K562 (cell line): ENCODE measurements at regions not wholly inside any gene's neighbourhood (a gene's known extent, or its start where the extent isn't known, plus 50 kb on each side); places are given as distances from the start of the nearest gene placed in this dataset.

Source experiments
- ATAC-seq: fragments of 200-7000 bp; cut with Tn5 transposase; 3 replicates; pipeline ENCODE4 v1.9.1; 2020; ENCODE audit warnings: moderate library complexity
- BruUV-seq: library from RNA; stranded (reverse); fragments of 400-500 nt; replicated peaks from 2 replicates; lab custom pipeline; 2021; lab: Mats Ljungman, UMichigan
- CTCF ChIA-PET: fragments of 300-600 bp; formaldehyde crosslinking; extraction: SDS; loops from one replicate; lab custom pipeline; 2021; ENCODE audit warnings: low intra/inter-chr PET ratio; lab: Yijun Ruan, JAX
- POLR2A ChIA-PET: fragments of 300-600, 350-650 bp; sonication (Branson Sonifier 250); formaldehyde crosslinking; extraction: SDS; loops from one replicate; lab custom pipeline; 2021; ENCODE audit warnings: antibody characterized with exemption, inconsistent platforms; lab: Yijun Ruan, JAX
- DNase-seq, 4 experiments: peaks; one replicate each; pipeline versions ENCODE4 v3.0.0 to v3.0.0-alpha.2; 2011 to 2018; ENCODE audit warnings: low spot score in 3 of 4, mixed read lengths in 3 of 4; ENCODE audit errors: extremely low read depth in 1 of 4
- FAIRE-seq: peaks from 2 replicates; lab custom pipeline; 2011; peaks lifted over from hg19 to GRCh38; lab: Jason Lieb, UNC
- H2AFZ ChIP-seq: 2 replicates; pipeline ENCODE4 v1.6.0; 2011; ENCODE audit warnings: low read depth, low read length, control low read depth, inconsistent platforms
- H3K27ac ChIP-seq: fragments of 200-600 bp; 3 replicates; pipeline ENCODE4 v1.8.0; 2011; ENCODE audit warnings: low read depth, mild to moderate bottlenecking, control low read depth, inconsistent platforms, low read length, moderate library complexity, mixed read lengths; ENCODE audit errors: extremely low read depth
- H3K27me3 ChIP-seq, 2 experiments: fragments of 300-600 bp in 1 of 2; 2 replicates in 1 of 2; 3 replicates in 1 of 2; pipeline versions ENCODE4 v1.6.0 to v1.8.0; 2011; ENCODE audit warnings: inconsistent platforms in 2 of 2, low read length in 2 of 2, mild to moderate bottlenecking in 1 of 2, mixed read lengths in 1 of 2, moderate library complexity in 1 of 2; ENCODE audit not compliant: control insufficient read depth in 2 of 2, insufficient read depth in 2 of 2
- H3K36me3 ChIP-seq: fragments of 300-600 bp; 3 replicates; pipeline ENCODE4 v1.8.0; 2011; ENCODE audit warnings: mild to moderate bottlenecking, low read length, inconsistent platforms; ENCODE audit not compliant: control insufficient read depth, insufficient read depth
- H3K4me1 ChIP-seq, 2 experiments: fragments of 200-600 bp in 1 of 2; replicated peaks in 1 of 2; 2 replicates in 1 of 2; 3 replicates in 1 of 2; pipeline versions ENCODE4 v1.5.1 to v1.8.0; 2011; ENCODE audit warnings: inconsistent platforms in 2 of 2, low read length in 2 of 2, mild to moderate bottlenecking in 1 of 2, mixed read lengths in 1 of 2, moderate library complexity in 1 of 2; ENCODE audit not compliant: control insufficient read depth in 2 of 2, insufficient read depth in 2 of 2
- H3K4me2 ChIP-seq: 2 replicates; pipeline ENCODE4 v1.6.1; 2011; ENCODE audit warnings: low read length, control low read depth, inconsistent platforms, mixed read lengths; ENCODE audit not compliant: insufficient read depth
- H3K4me3 ChIP-seq: fragments of 200-600 bp; sonication (generic), shearing (Covaris generic); 2 replicates; pipeline ENCODE4 v1.5.1; 2016; ENCODE audit warnings: control low read depth, inconsistent platforms
- H3K79me2 ChIP-seq: fragments of 200-600 bp; 3 replicates; pipeline ENCODE4 v1.8.0; 2011; ENCODE audit warnings: low read length, inconsistent platforms; ENCODE audit not compliant: control insufficient read depth, insufficient read depth
- H3K9ac ChIP-seq, 2 experiments: 2 replicates each; pipeline versions ENCODE4 v1.6.0 to v1.6.1; 2011; ENCODE audit warnings: low read depth in 2 of 2, low read length in 2 of 2, control low read depth in 1 of 2, inconsistent platforms in 1 of 2, mild to moderate bottlenecking in 1 of 2, mixed read lengths in 1 of 2; ENCODE audit not compliant: insufficient read depth in 1 of 2
- H3K9me1 ChIP-seq: one replicate; pipeline ENCODE4 v1.6.0; 2011; ENCODE audit warnings: inconsistent platforms, mild to moderate bottlenecking, low read length, moderate library complexity; ENCODE audit not compliant: control insufficient read depth, insufficient read depth
- H3K9me3 ChIP-seq: replicated peaks from 2 replicates; pipeline ENCODE4 v1.5.1; 2011; ENCODE audit warnings: low read depth, low read length, inconsistent platforms; ENCODE audit not compliant: control insufficient read depth, insufficient read depth
- H4K20me1 ChIP-seq: replicated peaks from 2 replicates; pipeline ENCODE4 v1.6.1; 2011; ENCODE audit warnings: low read length, inconsistent platforms, mixed read lengths; ENCODE audit not compliant: control insufficient read depth, insufficient read depth
- AFF1 ChIP-seq, 2 experiments: fragments of 450-650 bp; IDR thresholded peaks; 2 replicates each; pipeline ENCODE4 v1.6.1; 2018; ENCODE audit warnings: mild to moderate bottlenecking in 2 of 2, low read depth in 1 of 2; ENCODE audit not compliant: partially characterized antibody in 2 of 2
- BRCA1 ChIP-seq, 2 experiments: fragments of 450-650 bp in 1 of 2; sonication (generic) in 1 of 2; formaldehyde crosslinking in 1 of 2; IDR thresholded peaks; 2 replicates each; pipeline versions ENCODE4 v1.5.0 to v1.6.1; 2017 to 2020; ENCODE audit warnings: mild to moderate bottlenecking in 1 of 2, missing genetic modification reagents in 1 of 2
- E2F6 ChIP-seq, 2 experiments: IDR thresholded peaks; 2 replicates each; pipeline ENCODE4 v1.6.1; 2011; ENCODE audit warnings: borderline replicate concordance in 1 of 2, control low read depth in 1 of 2, low read depth in 1 of 2, low read length in 1 of 2, mild to moderate bottlenecking in 1 of 2, mixed read lengths in 1 of 2, moderate library complexity in 1 of 2; ENCODE audit not compliant: insufficient read depth in 1 of 2, insufficient read length in 1 of 2, poor library complexity in 1 of 2, severe bottlenecking in 1 of 2; ENCODE audit errors: extremely low read depth in 1 of 2
- ESRRA ChIP-seq: fragments of 450-650 bp; IDR thresholded peaks from 2 replicates; pipeline ENCODE4 v1.6.1; 2014; ENCODE audit warnings: low read depth, mild to moderate bottlenecking, moderate library complexity, borderline replicate concordance
- ETV5 ChIP-seq: sonication (generic); formaldehyde crosslinking; IDR thresholded peaks from 2 replicates; pipeline ENCODE4 v1.4.0; 2020; ENCODE audit warnings: low read depth, mild to moderate bottlenecking, missing genetic modification reagents
- HINFP ChIP-seq: fragments of 450-650 bp; conservative IDR thresholded peaks from 2 replicates; pipeline ENCODE4 v1.6.1; 2016; ENCODE audit warnings: missing genetic modification characterization, low read depth, mild to moderate bottlenecking, control low read depth, missing compliant biosample characterization
- KLF13 ChIP-seq: fragments of 450-650 bp; IDR thresholded peaks from 2 replicates; pipeline ENCODE4 v1.6.1; 2016; ENCODE audit warnings: missing genetic modification characterization, low read depth, mild to moderate bottlenecking, missing compliant biosample characterization, moderate library complexity, borderline replicate concordance
- NR4A1 ChIP-seq, 2 experiments: fragments of 250-450 bp in 1 of 2; fragments of 450-650 bp in 1 of 2; sonication (Bioruptor Pico) in 1 of 2; IDR thresholded peaks; 2 replicates each; pipeline versions ENCODE4 v1.4.0 to v1.6.1; 2016 to 2020; ENCODE audit warnings: mild to moderate bottlenecking in 2 of 2, missing compliant biosample characterization in 1 of 2, missing genetic modification characterization in 1 of 2, moderate library complexity in 1 of 2
- PCBP2 ChIP-seq: fragments of 200-400 bp; formaldehyde crosslinking; IDR thresholded peaks from 2 replicates; pipeline ENCODE4 v1.6.1; 2018; ENCODE audit warnings: low read length, low read depth, mild to moderate bottlenecking, moderate library complexity; ENCODE audit not compliant: poor library complexity, severe bottlenecking
- PML ChIP-seq: IDR thresholded peaks from 2 replicates; pipeline ENCODE4 v1.6.1; 2012; ENCODE audit warnings: low read length, inconsistent platforms
- SIN3A ChIP-seq, 2 experiments: fragments of 150-350 bp in 1 of 2; IDR thresholded peaks; 2 replicates each; pipeline ENCODE4 v1.6.1; 2011 to 2016; ENCODE audit warnings: borderline replicate concordance in 2 of 2, low read depth in 2 of 2, low read length in 2 of 2, mild to moderate bottlenecking in 2 of 2, moderate library complexity in 2 of 2; ENCODE audit not compliant: control insufficient read depth in 1 of 2
- ZBTB17 ChIP-seq: fragments of 450-650 bp; formaldehyde crosslinking; IDR thresholded peaks from 2 replicates; pipeline ENCODE4 v1.4.0; 2020; ENCODE audit warnings: mild to moderate bottlenecking
- ZNF561 ChIP-seq: fragments of 450-650 bp; formaldehyde crosslinking; conservative IDR thresholded peaks from 2 replicates; pipeline ENCODE4 v1.4.0; 2020; ENCODE audit warnings: mild to moderate bottlenecking, moderate library complexity
- WGBS: fragments of 100-300 bp; shearing (Covaris generic); methylation state at CpG from one replicate; pipeline ENCODE4 v1.1.6; 2016; ENCODE audit warnings: low coverage, mixed read lengths; ENCODE audit not compliant: insufficient coverage; ENCODE audit errors: missing lambda C conversion rate; 5-methylcytosine and 5-hydroxymethylcytosine counted together
- in situ Hi-C: fragments of 300-500 bp; cut with MboI; formaldehyde crosslinking; loops from 4 replicates; pipeline ENCODE4 v1.15.0; 2018; ENCODE audit warnings: inconsistent platforms, mixed read lengths
- intact Hi-C: fragments of 100-400 bp; cut with micrococcal nuclease; formaldehyde crosslinking; loops from 2 replicates; pipeline ENCODE4 v1.14.2; 2022

- CTCF ChIA-PET = no interaction called here
- H4K20me1 ChIP-seq = no peaks in the 10 kb centered on the region
- FAIRE-seq = no peak
- no peak for ATAC-seq
- no peaks in the 10 kb centered on the region for H3K4me1 ChIP-seq
- no TSS peak for BruUV-seq
- WGBS = 10% methylated on average over 2 of the region's 2 CpGs
- intact Hi-C loops = no loop called here
- H3K9me3 ChIP-seq = no peaks in the 10 kb centered on the region
- POLR2A ChIA-PET = no interaction called here
- H3K4me3 ChIP-seq = no peak overlapping the region
- H3K4me2 ChIP-seq = no peak overlapping the region
- no peaks in the 10 kb centered on the region for H3K36me3 ChIP-seq
- H3K9ac ChIP-seq = no peak overlapping the region
- in situ Hi-C loops = no loop called here
- no peaks in the 10 kb centered on the region for H3K27me3 ChIP-seq
- TF ChIP-seq HINFP (tag) (no peak), ETV5 (CRISPR knock-in tag) (no peak), PML (no peak), E2F6 (IDR thresholded peaks at IDR 0.05; ENCODE audit: borderline replicate concordance in 1 of 2, extremely low read depth in 1 of 2, insufficient read depth in 1 of 2, insufficient read length in 1 of 2, low read depth in 1 of 2, low read length in 1 of 2, poor library complexity in 1 of 2, severe bottlenecking in 1 of 2) (no peak), KLF13 (no peak), AFF1 (IDR thresholded peaks at IDR 0.05; ENCODE audit: low read depth in 1 of 2, partially characterized antibody in 2 of 2) (no peak), SIN3A (IDR thresholded peaks at IDR 0.05; ENCODE audit: borderline replicate concordance in 2 of 2, control insufficient read depth in 1 of 2, low read depth in 2 of 2, low read length in 2 of 2) (no peak), ESRRA (no peak), BRCA1 (IDR thresholded peaks at IDR 0.05) (no peak), BRCA1 (CRISPR knock-in tag; IDR thresholded peaks at IDR 0.05) (no peak), ZNF561 (CRISPR knock-in tag) (no peak), NR4A1 (CRISPR knock-in tag; IDR thresholded peaks at IDR 0.05) (no peak), NR4A1 (tag; IDR thresholded peaks at IDR 0.05) (no peak), ZBTB17 (no peak), PCBP2 (no peak)
- DNase-seq = no peak
- no peak overlapping the region for H3K27ac ChIP-seq
- no peaks in the 10 kb centered on the region for H3K9me1 ChIP-seq
- no peak overlapping the region for H2AFZ ChIP-seq
- H3K79me2 ChIP-seq = no peaks in the 10 kb centered on the region
Observed at GRCh38 chr2:194445226-194445625, 1211.8 kb upstream of the SLC39A10 start.
